ENCODE measurements at regions not wholly inside any gene's neighbourhood (a gene's known extent, or its start where the extent isn't known, plus 50 kb on each side); places are given as distances from the start of the nearest gene placed in this dataset.

DNA sequence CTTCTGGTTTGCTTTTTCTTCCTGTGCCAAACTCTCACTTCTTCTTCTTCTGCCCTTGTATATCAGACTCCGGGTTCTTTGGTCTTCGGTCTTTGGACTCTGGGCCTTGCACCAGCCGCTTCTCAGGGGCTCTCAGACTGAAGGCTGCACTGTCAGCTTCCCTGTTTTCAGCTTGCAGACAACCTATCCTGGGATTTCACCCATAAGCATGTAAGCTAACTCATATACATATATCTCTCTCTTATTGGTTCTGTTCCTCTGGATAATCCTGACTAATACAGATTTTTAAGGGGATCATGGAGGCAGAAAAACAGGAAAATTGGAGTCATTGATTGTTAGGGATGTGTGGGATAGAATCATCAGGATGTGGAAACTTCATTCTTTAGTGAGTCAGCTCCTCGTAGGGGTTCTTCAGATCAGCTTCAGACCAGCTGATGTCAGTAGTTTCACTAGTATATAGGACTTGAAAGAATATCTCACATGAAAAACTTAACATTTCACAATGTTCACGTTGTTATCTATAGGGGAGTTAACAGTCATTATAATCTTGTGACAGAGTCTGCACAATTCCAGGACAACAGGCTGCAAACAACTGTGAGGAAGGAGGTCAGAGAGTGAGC, 102.9 kb downstream of the RASSF9 start:
- Mint-ChIP-seq H3K4me1 (ENCODE audit: low read depth in 2 of 2) (no peaks in the 10 kb centered on the region), H3K27ac (no peak overlapping the region), H3K9me3 (no peaks in the 10 kb centered on the region), H3K4me3 (no peak overlapping the region), H3K27me3 (no peaks in the 10 kb centered on the region), H3K36me3 (no peaks in the 10 kb centered on the region)
- DNase-seq (ENCODE audit: low spot score): no peak
- no peak for ATAC-seq

DNA sequence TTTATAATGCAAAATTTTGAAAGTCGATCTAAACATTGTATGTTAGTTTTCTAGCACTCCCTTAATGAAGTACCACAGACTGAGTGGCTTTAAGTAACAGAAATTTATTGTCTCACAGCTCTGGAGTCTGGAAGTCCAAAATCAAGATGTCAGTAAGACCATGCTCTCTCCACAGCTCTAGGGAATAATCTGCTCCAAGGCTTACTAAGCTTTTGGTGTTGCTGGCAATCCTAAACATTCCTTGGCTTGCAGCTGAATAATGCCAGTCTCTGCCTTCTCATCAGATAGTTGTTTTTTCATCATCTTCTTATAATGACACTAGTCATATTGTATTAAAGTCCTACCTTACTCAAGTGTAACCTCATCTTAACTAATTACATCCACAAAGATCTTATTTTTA, 102.2 kb downstream of the RASSF9 start:
- ATAC-seq: no peak
- H3K4me3 Mint-ChIP-seq: no peak overlapping the region
- no peak overlapping the region for H3K27ac Mint-ChIP-seq
- no peaks in the 10 kb centered on the region for H3K4me1 Mint-ChIP-seq (ENCODE audit: low read depth in 2 of 2)
- H3K27me3 Mint-ChIP-seq: no peaks in the 10 kb centered on the region
- no peaks in the 10 kb centered on the region for H3K36me3 Mint-ChIP-seq
- no peaks in the 10 kb centered on the region for H3K9me3 Mint-ChIP-seq
- DNase-seq (ENCODE audit: low spot score): no peak

- ATAC-seq (no peak), DNase-seq (ENCODE audit: low spot score) (no peak)
- H3K27me3 Mint-ChIP-seq: no peaks in the 10 kb centered on the region
- no peak overlapping the region for H3K27ac Mint-ChIP-seq
- no peak overlapping the region for H3K4me3 Mint-ChIP-seq
- no peaks in the 10 kb centered on the region for H3K36me3 Mint-ChIP-seq
- no peaks in the 10 kb centered on the region for H3K4me1 Mint-ChIP-seq (ENCODE audit: low read depth in 2 of 2)
- H3K9me3 Mint-ChIP-seq: no peaks in the 10 kb centered on the region
These were observed 96.0 kb downstream of the RASSF9 start for GRCh38 chr12:85740186-85740585.

- H3K9me3 Mint-ChIP-seq: no peaks in the 10 kb centered on the region
- H3K27ac Mint-ChIP-seq: no peak overlapping the region
- H3K4me1 Mint-ChIP-seq (ENCODE audit: low read depth in 2 of 2): no peaks in the 10 kb centered on the region
- no peak overlapping the region for H3K4me3 Mint-ChIP-seq
- no peak for DNase-seq (ENCODE audit: low spot score)
- no peak for ATAC-seq
- no peaks in the 10 kb centered on the region for H3K36me3 Mint-ChIP-seq
- no peaks in the 10 kb centered on the region for H3K27me3 Mint-ChIP-seq
These were observed 95.2 kb downstream of the RASSF9 start for GRCh38 chr12:85741046-85741445.

GRCh38 chr12:85747941-85748495, 88.2 kb downstream of the RASSF9 start:
- Mint-ChIP-seq H3K27me3 (no peaks in the 10 kb centered on the region), H3K27ac (no peak overlapping the region), H3K4me3 (no peak overlapping the region), H3K4me1 (ENCODE audit: low read depth in 2 of 2) (peaks cover 0 to 4% of the 10 kb centered on the region in 2 donors), H3K36me3 (no peaks in the 10 kb centered on the region), H3K9me3 (no peaks in the 10 kb centered on the region)
- no peak for DNase-seq (ENCODE audit: low spot score)
- no peak for ATAC-seq
